Mesenchymal stem cell (in vitro differentiated cells and primary cell): ENCODE measurements at regions not wholly inside any gene's neighbourhood (a gene's known extent, or its start where the extent isn't known, plus 50 kb on each side); places are given as distances from the start of the nearest gene placed in this dataset.
"Not testable (repeated sequence)": the region's sequence is repeated elsewhere in the genome, so short reads cannot be mapped to it uniquely, and the experiment has no call there.

ENCODE experiments used
- DNase-seq: peaks from one replicate; pipeline ENCODE4 v3.0.0-alpha.2; 2013
- H2AFZ ChIP-seq: one replicate; pipeline ENCODE4 v1.6.1; 2013; ENCODE audit warnings: low read depth, mild to moderate bottlenecking, control low read depth, inconsistent platforms, low read length, moderate library complexity
- H2AK5ac ChIP-seq: 2 replicates; pipeline ENCODE4 v1.6.1; 2013; ENCODE audit warnings: low read length, moderate library complexity, mild to moderate bottlenecking, inconsistent platforms; ENCODE audit not compliant: severe bottlenecking
- H2BK120ac ChIP-seq: one replicate; pipeline ENCODE4 v1.6.1; 2013; ENCODE audit warnings: low read depth, mild to moderate bottlenecking, inconsistent platforms, low read length, moderate library complexity
- H2BK12ac ChIP-seq, 2 experiments: one replicate each; pipeline ENCODE4 v1.6.1; 2013; ENCODE audit warnings: inconsistent platforms in 2 of 2, low read length in 2 of 2, mild to moderate bottlenecking in 2 of 2, moderate library complexity in 2 of 2, control low read depth in 1 of 2
- H2BK15ac ChIP-seq: one replicate; pipeline ENCODE4 v1.6.1; 2013; ENCODE audit warnings: mild to moderate bottlenecking, low read depth, inconsistent platforms; ENCODE audit not compliant: poor library complexity, severe bottlenecking
- H2BK5ac ChIP-seq: 2 replicates; pipeline ENCODE4 v1.6.1; 2013; ENCODE audit warnings: low read depth, mild to moderate bottlenecking, low read length, control low read depth, inconsistent platforms; ENCODE audit not compliant: poor library complexity, severe bottlenecking
- H3K14ac ChIP-seq, 2 experiments: one replicate each; pipeline ENCODE4 v1.6.1; 2013; ENCODE audit warnings: inconsistent platforms in 2 of 2, low read length in 2 of 2, control low read depth in 1 of 2, mild to moderate bottlenecking in 1 of 2, moderate library complexity in 1 of 2
- H3K18ac ChIP-seq, 2 experiments: one replicate each; pipeline ENCODE4 v1.6.1; 2013; ENCODE audit warnings: inconsistent platforms in 2 of 2, low read length in 2 of 2, control low read depth in 1 of 2, low read depth in 1 of 2, mild to moderate bottlenecking in 1 of 2
- H3K23ac ChIP-seq, 2 experiments: one replicate each; pipeline ENCODE4 v1.6.1; 2013; ENCODE audit warnings: inconsistent platforms in 2 of 2, low read length in 2 of 2, mild to moderate bottlenecking in 2 of 2, moderate library complexity in 2 of 2, control low read depth in 1 of 2
- H3K27ac ChIP-seq: 2 replicates; pipeline ENCODE4 v1.5.1; 2013; ENCODE audit warnings: mild to moderate bottlenecking, moderate library complexity, low read length, control low read depth, inconsistent platforms; ENCODE audit not compliant: poor library complexity, severe bottlenecking
- H3K27me3 ChIP-seq, 2 experiments: 2 replicates each; pipeline versions ENCODE4 v1.6.1 to v1.7.0; 2013; ENCODE audit warnings: low read length in 2 of 2, mild to moderate bottlenecking in 2 of 2, moderate library complexity in 2 of 2, control low read depth in 1 of 2, inconsistent platforms in 1 of 2; ENCODE audit not compliant: control insufficient read depth in 1 of 2, insufficient read depth in 1 of 2
- H3K36me3 ChIP-seq, 2 experiments: 2 replicates each; pipeline versions ENCODE4 v1.6.1 to v1.7.0; 2013; ENCODE audit warnings: low read length in 2 of 2, control low read depth in 1 of 2, inconsistent platforms in 1 of 2, low read depth in 1 of 2, mild to moderate bottlenecking in 1 of 2; ENCODE audit not compliant: insufficient read depth in 2 of 2, control insufficient read depth in 1 of 2
- H3K4ac ChIP-seq, 2 experiments: one replicate each; pipeline ENCODE4 v1.6.1; 2013; ENCODE audit warnings: inconsistent platforms in 2 of 2, low read length in 2 of 2, mild to moderate bottlenecking in 2 of 2, moderate library complexity in 2 of 2, control low read depth in 1 of 2, low read depth in 1 of 2
- H3K4me1 ChIP-seq: 2 replicates; pipeline ENCODE4 v1.6.1; 2013; ENCODE audit warnings: low read depth, low read length, control low read depth; ENCODE audit not compliant: control insufficient read depth, insufficient read depth
- H3K4me2 ChIP-seq: 2 replicates; pipeline ENCODE4 v1.6.1; 2013; ENCODE audit warnings: low read length, mild to moderate bottlenecking, inconsistent platforms; ENCODE audit not compliant: poor library complexity, severe bottlenecking
- H3K4me3 ChIP-seq, 2 experiments: 2 replicates each; pipeline versions ENCODE4 v1.5.1 to v1.7.0; 2013; ENCODE audit warnings: low read length in 2 of 2, mild to moderate bottlenecking in 2 of 2, control low read depth in 1 of 2, low read depth in 1 of 2; ENCODE audit not compliant: insufficient read depth in 1 of 2
- H3K79me1 ChIP-seq: replicated peaks from 2 replicates; pipeline ENCODE4 v1.6.1; 2013; ENCODE audit warnings: mild to moderate bottlenecking, control low read depth, low read length, inconsistent platforms; ENCODE audit not compliant: poor library complexity, severe bottlenecking
- H3K9ac ChIP-seq: 2 replicates; pipeline ENCODE4 v1.7.0; 2013; ENCODE audit warnings: mild to moderate bottlenecking, low read length, moderate library complexity
- H3K9me3 ChIP-seq: 2 replicates; pipeline ENCODE4 v1.7.0; 2013; ENCODE audit warnings: mild to moderate bottlenecking, low read length; ENCODE audit not compliant: control insufficient read depth
- H4K8ac ChIP-seq: one replicate; pipeline ENCODE4 v1.6.1; 2013; ENCODE audit warnings: inconsistent platforms, mild to moderate bottlenecking, low read length, moderate library complexity
- H4K91ac ChIP-seq: one replicate; pipeline ENCODE4 v1.6.1; 2013; ENCODE audit warnings: mild to moderate bottlenecking, low read length, inconsistent platforms
- WGBS: methylation state at CpG from one replicate; pipeline ENCODE4 v1.1.7; 2013; ENCODE audit warnings: mixed read lengths; 5-methylcytosine and 5-hydroxymethylcytosine counted together

GRCh38 chr1:144040293-144040692, 68.5 kb upstream of the FAM72C start:
- H3K27me3 ChIP-seq, H2BK15ac ChIP-seq, H4K91ac ChIP-seq, H3K4me3 ChIP-seq, H4K8ac ChIP-seq, H3K14ac ChIP-seq, H2AFZ ChIP-seq, H3K9me3 ChIP-seq, H3K18ac ChIP-seq, H3K9ac ChIP-seq, H3K4me1 ChIP-seq, H2AK5ac ChIP-seq, H3K27ac ChIP-seq, H3K23ac ChIP-seq, H3K4ac ChIP-seq, H2BK120ac ChIP-seq, DNase-seq, H2BK5ac ChIP-seq, H3K79me1 ChIP-seq, H2BK12ac ChIP-seq, H3K4me2 ChIP-seq, H3K36me3 ChIP-seq: not testable (repeated sequence)
- WGBS = no CpG with 5 or more reads among the region's 3 CpGs

- H2AFZ ChIP-seq, H3K4ac ChIP-seq, H3K36me3 ChIP-seq, H2AK5ac ChIP-seq, H3K18ac ChIP-seq, H3K14ac ChIP-seq, H3K79me1 ChIP-seq, H3K27ac ChIP-seq, H2BK120ac ChIP-seq, H4K8ac ChIP-seq, H3K4me3 ChIP-seq, H3K4me1 ChIP-seq, H3K9ac ChIP-seq, DNase-seq, H4K91ac ChIP-seq, H2BK5ac ChIP-seq, H3K23ac ChIP-seq, H3K27me3 ChIP-seq, H2BK15ac ChIP-seq, H3K9me3 ChIP-seq, H2BK12ac ChIP-seq, H3K4me2 ChIP-seq: not testable (repeated sequence)
- WGBS = no CpG with 5 or more reads among the region's 3 CpGs
Measured at GRCh38 chr1:144034045-144034444, 62.3 kb upstream of the FAM72C start.

DNA sequence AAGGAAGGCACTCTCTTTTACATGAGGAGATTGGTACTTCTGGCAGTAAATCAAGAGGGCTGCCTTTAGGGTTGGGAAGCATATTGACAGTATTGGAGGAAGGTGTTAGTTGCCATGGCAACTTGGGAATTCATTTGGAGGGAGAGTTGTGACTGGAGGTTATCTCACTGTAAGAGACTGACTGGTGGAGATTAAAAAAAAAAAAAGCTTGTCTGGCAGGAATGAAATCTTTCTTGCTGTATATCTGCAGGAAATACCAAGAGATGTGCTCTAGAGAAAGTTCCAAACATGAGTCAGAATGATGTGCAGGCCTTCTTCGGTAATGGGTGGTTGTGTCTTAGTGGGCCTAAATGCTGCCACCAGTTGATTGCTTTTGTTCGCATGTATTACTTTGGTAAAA, 59.8 kb upstream of the FAM72C start:
- H3K9me3 ChIP-seq, H3K14ac ChIP-seq, H3K27me3 ChIP-seq, DNase-seq, H3K23ac ChIP-seq, H3K79me1 ChIP-seq, H3K4me2 ChIP-seq, H2BK15ac ChIP-seq, H3K9ac ChIP-seq, H3K27ac ChIP-seq, H2BK12ac ChIP-seq, H3K36me3 ChIP-seq, H3K4me1 ChIP-seq, H3K4ac ChIP-seq, H2AK5ac ChIP-seq, H2BK120ac ChIP-seq, H4K91ac ChIP-seq, H3K4me3 ChIP-seq, H3K18ac ChIP-seq, H4K8ac ChIP-seq, H2BK5ac ChIP-seq, H2AFZ ChIP-seq: not testable (repeated sequence)
- no CpG with 5 or more reads among the region's 2 CpGs for WGBS

GRCh38 chr1:144026022-144026421, 54.2 kb upstream of the FAM72C start:
- WGBS = no CpG with 5 or more reads among the region's 2 CpGs
- H3K9ac ChIP-seq, DNase-seq, H4K91ac ChIP-seq, H3K27ac ChIP-seq, H3K9me3 ChIP-seq, H4K8ac ChIP-seq, H3K4me2 ChIP-seq, H3K79me1 ChIP-seq, H3K4me3 ChIP-seq, H2BK5ac ChIP-seq, H3K4ac ChIP-seq, H2AK5ac ChIP-seq, H2BK120ac ChIP-seq, H3K27me3 ChIP-seq, H3K14ac ChIP-seq, H2BK12ac ChIP-seq, H2BK15ac ChIP-seq, H3K23ac ChIP-seq, H3K18ac ChIP-seq, H3K4me1 ChIP-seq, H2AFZ ChIP-seq, H3K36me3 ChIP-seq: not testable (repeated sequence)
